Fibroblast of pulmonary artery (primary cell): ENCODE measurements at regions not wholly inside any gene's neighbourhood (a gene's known extent, or its start where the extent isn't known, plus 50 kb on each side); places are given as distances from the start of the nearest gene placed in this dataset.
A peak's percentile ranks its signal among the peaks of the same experiment; 100 is the strongest.

ENCODE experiments used
- DNase-seq: peaks from one replicate; pipeline ENCODE4 v3.0.0-alpha.2; 2010; ENCODE audit warnings: low read depth
- H3K4me3 ChIP-seq: replicated peaks from 2 replicates; pipeline ENCODE4 v1.5.1; 2011; ENCODE audit warnings: low read depth, mild to moderate bottlenecking, control low read depth, low read length, moderate library complexity
- TF ChIP-seq, protein P1 (sequence below): IDR thresholded peaks from 2 replicates; pipeline ENCODE4 v1.5.1; 2011; ENCODE audit warnings: mild to moderate bottlenecking, control low read depth, low read length, inconsistent platforms; ENCODE audit errors: missing control alignments

DNA sequence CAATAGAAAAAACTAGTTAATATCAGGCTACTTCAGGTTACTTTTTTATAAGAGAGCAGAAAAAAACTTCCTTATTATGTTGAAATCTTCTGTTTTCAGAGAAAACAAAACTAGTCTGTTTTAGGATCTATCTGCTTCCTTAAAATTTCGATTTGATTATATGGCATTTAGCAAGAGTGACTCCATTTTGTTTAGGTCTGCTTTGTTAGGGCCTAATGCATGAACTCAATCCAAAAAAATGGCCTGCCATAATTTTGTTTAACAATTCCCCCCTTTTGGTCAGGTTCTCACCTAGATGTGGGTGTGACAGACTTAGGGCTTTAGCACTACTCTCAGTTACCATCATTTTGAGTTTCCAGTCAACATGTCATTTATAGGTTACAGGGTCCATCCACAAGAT is 89.8 kb upstream of the GNG12 start:
- DNase-seq = no peak
- TF ChIP-seq, protein P1, sequence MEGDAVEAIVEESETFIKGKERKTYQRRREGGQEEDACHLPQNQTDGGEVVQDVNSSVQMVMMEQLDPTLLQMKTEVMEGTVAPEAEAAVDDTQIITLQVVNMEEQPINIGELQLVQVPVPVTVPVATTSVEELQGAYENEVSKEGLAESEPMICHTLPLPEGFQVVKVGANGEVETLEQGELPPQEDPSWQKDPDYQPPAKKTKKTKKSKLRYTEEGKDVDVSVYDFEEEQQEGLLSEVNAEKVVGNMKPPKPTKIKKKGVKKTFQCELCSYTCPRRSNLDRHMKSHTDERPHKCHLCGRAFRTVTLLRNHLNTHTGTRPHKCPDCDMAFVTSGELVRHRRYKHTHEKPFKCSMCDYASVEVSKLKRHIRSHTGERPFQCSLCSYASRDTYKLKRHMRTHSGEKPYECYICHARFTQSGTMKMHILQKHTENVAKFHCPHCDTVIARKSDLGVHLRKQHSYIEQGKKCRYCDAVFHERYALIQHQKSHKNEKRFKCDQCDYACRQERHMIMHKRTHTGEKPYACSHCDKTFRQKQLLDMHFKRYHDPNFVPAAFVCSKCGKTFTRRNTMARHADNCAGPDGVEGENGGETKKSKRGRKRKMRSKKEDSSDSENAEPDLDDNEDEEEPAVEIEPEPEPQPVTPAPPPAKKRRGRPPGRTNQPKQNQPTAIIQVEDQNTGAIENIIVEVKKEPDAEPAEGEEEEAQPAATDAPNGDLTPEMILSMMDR = no peak
- H3K4me3 ChIP-seq = no peak overlapping the region

DNA sequence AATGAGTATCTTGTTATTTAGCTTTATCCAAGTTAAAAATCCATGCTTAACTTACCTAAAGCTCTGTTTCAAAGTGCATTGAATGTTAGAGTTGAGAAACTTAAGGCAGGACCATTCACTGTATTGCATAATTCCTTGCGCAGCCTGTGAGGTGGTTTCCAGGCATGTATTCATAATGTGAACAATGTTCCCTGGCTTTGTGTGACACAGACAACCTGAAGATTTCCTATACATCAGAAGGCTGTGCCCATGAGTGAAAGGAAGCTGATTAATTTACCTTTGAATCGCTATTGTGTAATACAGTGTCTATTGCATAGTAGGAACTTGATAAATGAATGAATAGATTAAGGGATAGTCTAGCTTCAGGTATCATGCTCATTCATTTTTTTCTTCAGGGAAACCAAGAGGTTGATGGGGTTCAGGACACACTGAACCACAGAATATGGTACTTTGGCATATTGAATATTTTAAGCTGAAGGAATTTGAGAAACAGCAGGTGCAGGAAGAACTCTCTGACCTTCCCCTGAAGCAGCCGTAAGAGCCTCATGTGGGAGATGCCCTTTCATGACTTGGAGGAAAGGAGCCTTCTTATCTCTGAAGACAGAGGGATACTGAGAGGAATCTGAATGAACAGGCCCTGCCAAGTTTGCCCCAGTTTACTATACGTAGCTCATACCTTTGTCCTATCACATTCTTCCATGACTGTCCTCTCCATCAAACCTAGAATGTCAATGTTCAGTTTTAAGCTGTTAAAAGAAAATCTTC is 88.6 kb upstream of the GNG12 start:
- H3K4me3 ChIP-seq = no peak overlapping the region
- peak; percentile 72 for DNase-seq
- TF ChIP-seq, protein P1 = no peak

DNA sequence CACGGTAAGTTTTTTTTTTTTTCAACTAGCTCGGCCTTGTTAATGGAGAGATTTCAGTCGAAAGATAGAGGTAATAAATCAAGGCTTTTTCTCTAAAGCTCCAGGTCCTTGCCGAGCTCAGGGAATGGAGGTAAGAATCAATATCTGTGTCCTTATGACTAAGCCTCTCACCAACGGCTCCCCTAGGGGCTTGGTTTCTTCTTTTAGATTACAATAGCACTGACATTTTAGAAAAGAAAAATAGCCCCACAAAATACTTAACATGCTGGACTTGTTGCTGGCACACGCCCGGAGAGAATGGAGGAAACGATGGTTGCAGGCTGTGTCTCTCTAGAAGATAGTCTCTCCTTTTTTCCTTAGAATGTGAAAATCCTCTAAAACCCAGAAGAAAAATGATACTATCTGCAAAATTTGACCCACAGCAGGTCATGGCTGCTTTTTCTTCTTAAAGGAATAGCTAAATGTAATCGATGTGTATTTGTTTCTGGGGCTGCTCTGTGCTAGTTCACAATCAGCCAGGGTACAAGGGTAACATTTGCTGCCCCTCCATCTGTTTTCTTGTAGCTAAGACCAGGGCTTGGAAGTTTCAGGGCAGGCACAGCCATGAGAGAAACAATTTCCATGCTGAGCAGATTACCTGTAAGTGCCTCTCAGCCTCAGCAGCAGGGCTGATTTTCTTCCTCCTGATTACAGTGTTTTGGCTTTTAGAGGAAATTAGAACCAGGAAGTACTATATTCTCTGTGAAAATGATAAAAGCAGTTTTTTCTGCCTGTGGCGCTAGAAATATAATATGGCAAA is 86.2 kb upstream of the GNG12 start:
- TF ChIP-seq, protein P1 = no peak
- no peak overlapping the region for H3K4me3 ChIP-seq
- DNase-seq = no peak

DNA sequence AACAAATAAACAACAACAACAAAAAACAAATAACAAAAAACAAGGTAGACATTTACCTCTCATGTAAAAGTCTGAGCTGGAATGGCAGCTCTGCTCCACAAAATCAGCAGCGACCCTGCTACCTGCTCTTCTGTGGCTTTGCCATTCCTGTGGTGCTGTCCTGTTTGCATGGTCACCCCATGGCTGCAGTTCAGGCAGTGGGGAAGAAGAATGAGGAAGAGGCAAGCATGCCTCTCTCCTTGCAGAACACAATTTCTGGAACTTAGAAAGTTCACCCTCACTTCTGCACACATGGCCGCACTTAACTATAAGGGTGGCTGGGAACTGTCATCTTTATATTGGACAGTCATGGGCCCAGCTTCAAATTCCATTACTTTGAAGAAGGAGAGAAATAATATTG is 84.8 kb upstream of the GNG12 start:
- no peak for DNase-seq
- TF ChIP-seq, protein P1 = no peak
- no peak overlapping the region for H3K4me3 ChIP-seq

DNA sequence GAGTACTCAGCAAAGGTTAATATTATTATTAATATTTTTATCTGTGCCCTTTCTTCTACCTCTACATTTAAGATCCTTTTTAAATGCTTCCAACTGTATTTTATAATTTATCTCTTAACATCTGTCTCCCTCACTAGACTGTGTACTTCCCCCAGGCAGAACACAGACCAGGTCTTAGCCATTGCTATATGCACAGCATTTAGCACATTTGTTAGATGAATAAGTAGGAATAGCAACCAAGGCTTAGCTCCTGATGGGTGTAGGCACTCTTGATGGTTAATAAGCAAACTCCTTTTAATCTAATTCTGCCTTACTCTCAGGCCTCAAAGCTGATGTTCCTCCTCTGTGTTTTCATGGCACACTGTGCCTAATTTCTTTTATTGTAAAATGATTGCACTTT is 83.7 kb upstream of the GNG12 start:
- TF ChIP-seq, protein P1 = no peak
- no peak overlapping the region for H3K4me3 ChIP-seq
- no peak for DNase-seq

DNA sequence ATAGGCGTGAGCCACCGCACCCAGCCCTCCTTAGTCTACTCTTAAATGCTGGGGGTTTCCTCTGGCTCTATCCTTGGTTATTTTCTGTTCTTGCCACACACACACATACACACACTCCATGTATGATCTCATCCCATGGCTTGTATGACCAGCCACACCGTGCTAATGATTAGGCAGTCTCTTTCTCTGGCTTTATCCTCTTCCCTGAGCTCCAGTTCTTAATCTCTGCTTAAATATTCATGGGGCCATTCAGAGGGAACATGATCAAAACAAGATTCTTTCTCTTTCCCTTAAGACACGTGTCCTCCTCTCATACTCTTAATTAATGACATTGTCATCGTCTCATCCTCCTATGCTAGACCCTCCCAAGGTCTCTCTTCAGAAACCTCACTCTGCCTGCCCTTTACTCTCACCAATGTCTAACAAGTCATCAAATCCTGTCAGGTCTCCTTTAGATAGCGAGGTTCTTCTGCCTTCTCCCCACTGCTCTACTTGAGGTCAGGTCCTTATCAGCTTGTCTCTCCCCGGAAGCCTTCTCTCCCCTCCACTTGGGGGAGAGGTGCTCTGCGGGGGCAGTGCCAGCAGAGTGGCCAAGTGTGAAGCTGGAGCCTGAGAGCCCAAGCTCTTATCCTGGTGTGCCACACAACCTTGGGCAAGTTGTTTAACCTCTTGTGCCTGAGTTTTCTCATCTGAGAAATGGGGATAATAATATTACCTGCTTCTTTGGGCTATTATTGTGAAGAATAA is 83.0 kb upstream of the GNG12 start:
- TF ChIP-seq, protein P1 = no peak
- no peak overlapping the region for H3K4me3 ChIP-seq
- DNase-seq = no peak
